T-helper 22 cell (primary cell): ENCODE measurements at regions not wholly inside any gene's neighbourhood (a gene's known extent, or its start where the extent isn't known, plus 50 kb on each side); places are given as distances from the start of the nearest gene placed in this dataset.

Experiments
- DNase-seq: peaks from one replicate; pipeline ENCODE4 v3.0.0-alpha.2; 2020; ENCODE audit warnings: low read depth

DNA sequence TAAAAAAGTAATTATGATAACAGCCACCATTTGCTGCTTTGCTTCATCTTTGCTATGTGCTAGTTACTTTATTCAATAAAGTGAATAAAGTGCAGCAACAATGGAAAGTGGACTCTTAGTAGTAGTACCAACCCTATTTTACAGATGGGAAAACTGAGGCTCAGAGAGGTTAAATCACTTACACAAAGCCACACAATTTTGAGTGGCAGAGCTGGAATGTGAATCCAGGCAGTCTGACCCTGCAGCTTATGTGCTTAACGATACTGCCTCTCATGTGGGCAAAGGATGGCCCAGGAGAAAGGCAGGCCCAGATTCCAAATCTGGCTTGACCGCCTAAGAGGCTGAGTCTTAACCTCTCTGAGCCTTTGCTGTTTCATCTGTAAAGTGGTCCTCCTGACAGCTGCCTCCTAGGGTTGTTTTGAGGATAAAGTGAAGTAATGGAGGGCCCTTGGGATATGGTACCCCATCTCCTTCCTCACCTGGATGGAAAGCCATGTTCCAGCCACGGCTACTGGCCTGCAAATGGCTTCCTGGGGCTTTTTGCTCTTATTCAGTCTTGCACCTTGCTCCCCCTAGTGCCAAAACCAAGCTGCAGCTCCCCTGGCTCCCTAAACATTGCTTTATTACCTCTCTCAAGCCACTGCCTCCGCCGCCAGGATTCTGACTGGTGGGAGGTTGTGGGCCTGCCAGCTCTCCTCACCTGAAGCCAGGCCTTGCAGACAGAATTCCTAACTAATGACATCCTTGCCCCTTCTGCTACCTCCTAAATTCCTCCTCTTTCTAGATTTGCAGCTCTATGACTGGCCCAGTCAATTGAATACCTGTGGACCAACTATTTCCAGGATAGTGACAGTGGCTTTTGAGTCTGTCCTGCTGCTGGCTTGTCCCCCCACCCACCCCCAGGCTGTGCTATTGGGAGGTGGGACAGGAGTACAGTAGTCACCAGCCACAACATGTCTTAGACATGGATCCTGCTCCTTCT, 283.3 kb upstream of the PWP1 start:
- DNase-seq = no peak

GRCh38 chr12:107404981-107405380, 280.6 kb upstream of the PWP1 start:
- no peak for DNase-seq

GRCh38 chr12:107405436-107405835, 280.2 kb upstream of the PWP1 start:
- no peak for DNase-seq

- no peak for DNase-seq
These were observed 278.7 kb upstream of the PWP1 start for GRCh38 chr12:107406932-107407331.

GRCh38 chr12:107411792-107412535, 273.6 kb upstream of the PWP1 start:
- DNase-seq = no peak

DNA sequence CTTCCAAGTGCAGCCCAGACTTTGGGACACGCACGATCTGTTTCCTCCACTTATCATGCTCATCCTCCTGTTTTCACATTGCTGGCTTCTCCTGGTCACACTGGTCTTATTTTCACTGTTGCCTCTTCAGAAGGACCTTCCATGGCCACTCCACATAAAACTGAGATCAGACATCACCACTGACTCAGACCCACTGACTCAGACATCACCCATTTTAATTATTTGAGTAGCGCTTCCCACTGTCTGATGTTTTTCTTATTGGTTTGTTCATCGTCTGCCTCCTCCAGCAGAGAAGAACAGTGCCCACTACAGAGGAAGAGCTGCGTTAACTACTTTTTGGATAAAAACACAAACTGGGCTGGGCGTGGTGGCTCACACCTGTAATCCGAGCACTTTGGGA, 270.5 kb upstream of the PWP1 start:
- no peak for DNase-seq

GRCh38 chr12:107415834-107416233, 269.8 kb upstream of the PWP1 start:
- no peak for DNase-seq

- DNase-seq = no peak
These were observed 268.6 kb upstream of the PWP1 start for GRCh38 chr12:107417004-107417403.

GRCh38 chr12:107418981-107419380, 266.6 kb upstream of the PWP1 start:
- no peak for DNase-seq

GRCh38 chr12:107423531-107423930, 262.1 kb upstream of the PWP1 start:
- no peak for DNase-seq

DNA sequence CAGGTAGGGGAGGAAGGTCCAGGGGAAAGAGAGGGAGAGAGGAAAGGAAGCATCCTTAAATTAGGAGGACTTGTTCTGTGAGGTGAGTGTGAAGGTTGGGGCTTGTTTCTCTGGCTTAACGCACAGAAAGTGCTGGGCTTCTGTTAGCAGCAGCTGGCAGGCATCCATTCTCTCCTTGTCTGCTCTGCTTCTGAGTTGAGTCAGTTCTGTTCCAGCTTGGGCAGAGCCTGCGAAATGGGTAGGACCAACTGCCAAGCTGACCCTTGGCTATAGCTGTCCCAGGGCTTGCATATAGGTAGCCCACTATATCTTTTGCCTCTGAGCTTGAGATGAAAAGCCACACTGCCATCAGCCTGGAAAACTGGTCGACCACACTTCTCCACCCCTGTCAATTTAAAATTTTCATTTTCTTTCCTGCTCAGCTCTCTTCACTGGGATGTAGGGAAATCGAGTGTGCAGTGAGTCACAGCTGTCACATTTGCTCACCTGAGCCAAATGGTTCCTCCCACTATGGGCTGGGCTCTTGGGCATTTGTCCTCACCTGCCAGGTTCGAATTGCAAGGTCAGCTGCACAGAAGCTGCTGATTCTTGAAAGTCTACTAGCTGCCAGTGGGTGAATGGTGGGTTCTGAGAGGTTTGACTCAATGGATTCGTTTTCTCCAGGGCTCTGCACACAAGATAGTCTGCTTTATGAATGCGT, 256.4 kb upstream of the PWP1 start:
- DNase-seq = no peak

- no peak for DNase-seq
These were observed 253.7 kb upstream of the PWP1 start for GRCh38 chr12:107431942-107432341.

DNA sequence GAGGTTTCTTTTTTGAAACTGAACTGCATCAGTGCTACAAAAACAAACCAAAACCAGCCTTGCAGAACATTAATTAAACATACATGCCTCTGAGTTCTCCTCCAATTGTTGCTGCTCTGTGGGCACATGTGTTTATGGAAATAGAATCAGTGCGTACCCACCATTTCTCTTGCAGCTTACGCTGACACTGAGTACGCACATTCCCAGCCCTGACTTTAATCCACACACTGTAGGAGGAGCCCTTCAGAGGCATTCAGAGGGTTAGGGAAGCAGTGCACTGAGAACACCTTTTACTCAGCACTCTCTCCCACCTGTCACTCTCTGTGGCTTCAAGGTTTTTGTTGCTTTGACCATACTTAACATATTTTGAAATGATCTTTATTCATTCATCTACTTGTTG, 250.5 kb upstream of the PWP1 start:
- no peak for DNase-seq

GRCh38 chr12:107435520-107435919, 250.1 kb upstream of the PWP1 start:
- no peak for DNase-seq

DNA sequence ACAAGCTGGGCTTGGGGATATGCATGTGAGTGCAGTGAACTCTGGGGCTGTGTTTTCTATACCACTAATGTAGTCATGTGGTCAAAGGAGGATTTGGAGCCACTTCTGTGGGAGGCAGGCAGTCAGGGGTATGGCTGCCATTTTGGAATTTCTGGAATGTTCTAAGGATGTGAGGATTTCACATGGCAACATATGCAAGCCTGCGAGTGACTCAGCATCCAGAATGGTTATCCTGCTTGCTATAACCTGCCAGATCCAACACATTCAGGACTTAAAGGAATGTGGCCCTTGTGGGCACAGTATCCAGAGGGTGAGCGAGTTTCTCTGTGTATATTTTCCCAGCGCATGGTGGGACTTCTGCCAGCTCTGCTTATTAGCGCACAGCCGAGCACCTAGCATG, 249.2 kb upstream of the PWP1 start:
- no peak for DNase-seq

- no peak for DNase-seq
These were observed 248.8 kb upstream of the PWP1 start for GRCh38 chr12:107436836-107437235.

DNA sequence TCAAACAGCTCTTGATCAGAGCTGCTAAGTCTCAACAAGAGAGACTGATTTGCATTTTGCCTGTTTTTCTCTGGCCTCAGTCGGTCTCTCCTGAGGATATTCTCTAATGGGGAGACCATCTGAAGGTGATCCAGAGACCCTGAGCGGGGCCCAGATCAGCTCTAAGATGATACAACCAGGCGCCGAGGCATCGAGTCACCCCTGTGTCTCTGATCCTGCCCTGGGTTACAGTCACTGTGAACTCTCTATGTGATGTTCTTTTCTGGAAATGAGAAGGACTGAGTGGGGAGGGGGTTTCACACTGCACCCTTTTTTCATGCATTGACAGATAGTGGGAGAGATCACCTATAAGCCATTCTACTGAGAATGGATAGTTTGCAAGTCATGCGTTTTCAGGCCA, 247.6 kb upstream of the PWP1 start:
- DNase-seq = no peak

- DNase-seq = no peak
These were observed 246.4 kb upstream of the PWP1 start for GRCh38 chr12:107439026-107439738.

DNA sequence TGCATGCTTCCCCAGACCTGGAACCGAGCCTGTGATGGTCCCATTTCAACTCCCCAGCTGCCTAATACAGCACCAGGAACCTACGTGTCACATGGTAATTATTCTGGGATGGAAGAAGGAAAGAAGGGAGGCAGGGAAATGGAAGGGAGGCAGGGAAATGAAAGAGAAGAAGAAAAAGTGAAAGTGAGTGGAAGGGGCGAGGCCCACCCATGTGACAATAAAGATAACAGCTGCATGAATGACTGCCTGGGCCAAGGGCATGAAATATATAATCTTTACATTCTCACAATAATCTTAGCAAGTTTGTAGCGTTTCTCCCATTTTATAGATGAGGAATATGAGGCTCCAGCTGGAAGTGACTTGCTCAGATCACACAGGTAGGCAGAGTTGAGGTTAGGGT, 245.0 kb upstream of the PWP1 start:
- DNase-seq = no peak

DNA sequence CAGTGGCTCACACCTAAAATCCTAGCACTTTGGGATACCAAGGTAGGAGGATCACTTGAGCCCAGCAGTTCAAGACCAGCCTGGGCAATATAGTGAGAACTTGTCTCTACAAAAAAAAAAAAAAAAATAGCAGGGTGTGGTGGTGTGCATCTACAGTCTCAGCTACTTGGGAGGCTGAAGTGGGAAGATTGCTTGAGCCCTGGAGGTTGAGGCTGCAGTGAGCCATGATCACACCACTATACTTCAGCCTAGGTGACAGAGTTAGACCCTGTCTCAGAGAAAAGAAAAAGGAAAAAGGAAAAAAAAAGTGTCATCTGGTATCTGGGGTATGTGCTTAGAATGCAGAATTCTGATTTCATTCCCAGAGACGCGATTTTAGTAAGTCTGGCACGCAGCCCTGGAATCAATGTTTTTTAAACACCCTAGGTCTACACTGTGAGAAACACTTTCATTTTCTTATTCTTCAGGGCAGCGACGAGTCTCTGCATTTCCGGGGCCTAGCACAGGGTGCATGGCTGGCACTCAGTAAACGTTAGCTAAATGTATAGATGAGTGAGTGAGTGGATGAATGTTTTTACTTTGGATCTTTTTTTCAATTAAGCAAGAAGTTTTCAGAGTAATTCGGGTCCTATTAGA, 243.8 kb upstream of the PWP1 start:
- no peak for DNase-seq

GRCh38 chr12:107442326-107442987, 243.1 kb upstream of the PWP1 start:
- no peak for DNase-seq
